SJSA1 (cell line): ENCODE measurements at regions not wholly inside any gene's neighbourhood (a gene's known extent, or its start where the extent isn't known, plus 50 kb on each side); places are given as distances from the start of the nearest gene placed in this dataset.

Experiments
- DNase-seq, 2 experiments: peaks; one replicate each; pipeline ENCODE4 v3.0.0-alpha.2; 2015 to 2020; ENCODE audit warnings: low spot score in 2 of 2, low read depth in 1 of 2
- H3K27ac ChIP-seq: fragments of 250-450 bp; sonication (Bioruptor Pico); 2 replicates; pipeline ENCODE4 v1.5.1; 2020; ENCODE audit warnings: mild to moderate bottlenecking, moderate library complexity
- H3K27me3 ChIP-seq: fragments of 250-450 bp; sonication (Bioruptor Pico); replicated peaks from 2 replicates; pipeline ENCODE4 v1.5.1; 2020; ENCODE audit warnings: mild to moderate bottlenecking, moderate library complexity
- H3K36me3 ChIP-seq: fragments of 250-450 bp; sonication (Bioruptor Pico); 2 replicates; pipeline ENCODE4 v1.5.1; 2020; ENCODE audit warnings: mild to moderate bottlenecking
- H3K4me1 ChIP-seq: fragments of 250-450 bp; sonication (Bioruptor Pico); replicated peaks from 2 replicates; pipeline ENCODE4 v1.6.1; 2021; ENCODE audit warnings: mild to moderate bottlenecking
- H3K4me3 ChIP-seq: fragments of 250-450 bp; sonication (Bioruptor Pico); 2 replicates; pipeline ENCODE4 v1.5.1; 2020; ENCODE audit warnings: mild to moderate bottlenecking
- H3K9me3 ChIP-seq: fragments of 250-450 bp; sonication (Bioruptor Pico); replicated peaks from 2 replicates; pipeline ENCODE4 v1.5.1; 2020; ENCODE audit warnings: mild to moderate bottlenecking

GRCh38 chr9:14967450-14968321 lies 57.5 kb upstream of the FREM1 start:
- H3K9me3 ChIP-seq, result no peaks in the 10 kb centered on the region
- no peaks in the 10 kb centered on the region for H3K36me3 ChIP-seq
- no peaks in the 10 kb centered on the region for H3K27me3 ChIP-seq
- H3K27ac ChIP-seq, result no peak overlapping the region
- H3K4me1 ChIP-seq, result no peaks in the 10 kb centered on the region
- no peak overlapping the region for H3K4me3 ChIP-seq
- no peak for DNase-seq

DNA sequence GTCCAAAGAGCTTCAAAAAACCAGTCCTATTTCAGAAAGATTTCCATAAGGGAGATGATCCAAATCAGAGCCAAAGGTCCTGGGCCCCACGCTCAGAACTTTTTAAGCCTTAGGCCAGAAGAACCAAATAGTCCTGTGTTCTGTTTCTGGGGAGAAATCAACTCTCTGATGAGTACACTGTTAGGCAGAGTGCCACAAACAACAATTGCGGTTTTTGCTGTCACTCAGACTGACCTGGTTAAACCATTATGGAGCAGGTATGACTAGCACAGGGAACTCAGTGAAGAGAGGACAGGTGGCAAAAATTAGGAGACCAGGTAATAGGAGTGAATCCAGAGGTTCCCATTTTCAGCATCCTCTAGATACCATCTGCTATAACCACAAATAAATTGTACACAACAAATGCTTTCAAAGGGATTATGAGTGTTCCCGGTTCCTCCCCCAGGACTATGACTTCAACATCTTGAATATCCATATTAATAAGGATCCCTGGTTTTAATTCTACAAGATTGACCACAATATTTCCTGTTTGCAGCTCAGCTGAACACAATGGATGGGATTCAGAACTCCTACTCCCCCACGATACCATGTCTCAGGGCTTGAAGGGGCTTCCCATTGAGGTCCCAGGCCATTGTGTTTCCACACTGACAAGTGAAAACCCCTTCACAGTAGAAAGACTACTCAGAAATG lies 52.1 kb upstream of the FREM1 start:
- no peaks in the 10 kb centered on the region for H3K36me3 ChIP-seq

DNA sequence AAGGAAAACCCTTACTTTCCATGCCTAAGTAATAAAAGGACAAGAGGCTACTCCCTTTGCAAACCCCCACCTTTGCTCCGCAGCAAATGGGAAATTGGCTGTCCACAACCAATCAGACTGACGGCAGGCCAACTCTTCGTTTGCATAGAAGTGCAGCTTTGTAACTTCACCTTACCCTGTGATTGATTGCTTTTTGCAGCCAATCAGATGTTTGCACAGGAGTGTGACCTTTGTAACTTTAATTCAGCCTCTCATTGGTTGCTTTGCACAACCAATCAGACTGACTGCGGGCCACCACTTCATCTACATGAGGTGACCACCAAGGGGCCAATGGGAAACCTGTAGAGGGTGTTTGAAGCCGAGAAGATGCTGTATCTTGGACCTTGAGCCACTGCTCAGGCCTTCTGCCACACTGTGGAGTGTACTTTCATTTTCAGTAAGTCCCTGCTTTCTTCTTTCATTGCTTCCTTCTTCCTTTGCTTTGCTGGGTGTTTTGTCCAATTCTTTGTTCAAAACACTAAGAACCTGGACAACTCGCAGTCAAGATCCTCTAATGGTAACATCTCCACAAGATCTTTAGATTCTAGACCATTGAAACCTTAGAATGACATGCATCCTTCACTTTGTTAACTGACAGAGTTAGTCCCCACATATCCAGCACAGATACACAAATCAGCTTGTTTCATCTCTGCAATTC lies 51.3 kb upstream of the FREM1 start:
- Histone ChIP-seq H3K4me1 (no peaks in the 10 kb centered on the region), H3K9me3 (no peaks in the 10 kb centered on the region), H3K27ac (no peak overlapping the region), H3K36me3 (no peaks in the 10 kb centered on the region), H3K4me3 (no peak overlapping the region), H3K27me3 (no peaks in the 10 kb centered on the region)
- DNase-seq, result no peak

More for the DNA sequence above, 52.1 kb upstream of the FREM1 start:
- no peaks in the 10 kb centered on the region for H3K4me1 ChIP-seq
- no peak for DNase-seq
- H3K4me3 ChIP-seq, result no peak overlapping the region
- H3K27ac ChIP-seq, result no peak overlapping the region
- no peaks in the 10 kb centered on the region for H3K9me3 ChIP-seq
- no peaks in the 10 kb centered on the region for H3K27me3 ChIP-seq

DNA sequence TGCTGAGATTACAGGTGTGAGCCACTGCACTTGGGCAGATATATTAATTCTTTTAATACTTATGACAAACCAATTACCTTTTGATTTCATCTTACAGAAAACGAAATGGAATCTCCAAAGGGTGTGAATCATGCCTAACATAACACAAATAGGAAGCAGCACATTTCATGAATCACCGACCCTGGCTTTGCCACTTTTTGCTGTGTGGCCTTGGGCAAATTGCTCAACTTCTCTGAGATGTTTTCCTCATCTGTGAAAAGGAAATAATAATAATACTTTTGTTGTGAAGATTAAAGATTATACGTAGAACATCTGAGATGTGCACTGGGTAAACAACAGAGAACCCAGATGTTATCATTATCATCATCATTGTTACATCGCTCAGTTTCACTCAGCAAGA lies 50.7 kb upstream of the FREM1 start:
- DNase-seq, result no peak
- no peaks in the 10 kb centered on the region for H3K4me1 ChIP-seq
- no peaks in the 10 kb centered on the region for H3K9me3 ChIP-seq
- H3K27me3 ChIP-seq, result no peaks in the 10 kb centered on the region
- no peaks in the 10 kb centered on the region for H3K36me3 ChIP-seq
- H3K4me3 ChIP-seq, result no peak overlapping the region
- H3K27ac ChIP-seq, result no peak overlapping the region
